GM18498 (cell line): ENCODE measurements at regions not wholly inside any gene's neighbourhood (a gene's known extent, or its start where the extent isn't known, plus 50 kb on each side); places are given as distances from the start of the nearest gene placed in this dataset.

Experiments
- ATAC-seq: cut with Tn5 transposase; IDR thresholded peaks from one replicate; pipeline ENCODE4 v1.9.1; 2021; ENCODE audit warnings: mild to moderate bottlenecking, moderate library complexity; ENCODE audit not compliant: unreplicated experiment

- ATAC-seq, result no peak
These were observed 484.3 kb upstream of the ROBO1 start for GRCh38 chr3:80252113-80252512.

DNA sequence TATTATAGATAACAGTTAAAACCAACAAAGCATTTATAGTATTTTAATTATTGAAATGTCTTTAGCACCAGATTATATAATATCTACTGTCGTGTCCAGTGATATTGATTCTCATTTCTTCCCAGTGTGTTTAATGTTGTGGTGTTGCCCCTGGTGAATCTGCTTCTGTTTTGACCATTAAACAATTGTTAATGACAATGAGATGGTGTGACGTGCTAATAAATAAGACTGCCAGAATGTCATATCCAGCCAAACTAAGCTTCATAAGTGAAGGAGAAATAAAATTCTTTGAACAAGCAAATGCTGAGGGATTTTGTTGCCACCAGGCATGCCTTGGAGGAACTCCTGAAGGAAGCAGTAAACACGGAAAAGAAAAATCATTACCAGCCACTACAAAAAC is 480.0 kb upstream of the ROBO1 start:
- ATAC-seq, result no peak

DNA sequence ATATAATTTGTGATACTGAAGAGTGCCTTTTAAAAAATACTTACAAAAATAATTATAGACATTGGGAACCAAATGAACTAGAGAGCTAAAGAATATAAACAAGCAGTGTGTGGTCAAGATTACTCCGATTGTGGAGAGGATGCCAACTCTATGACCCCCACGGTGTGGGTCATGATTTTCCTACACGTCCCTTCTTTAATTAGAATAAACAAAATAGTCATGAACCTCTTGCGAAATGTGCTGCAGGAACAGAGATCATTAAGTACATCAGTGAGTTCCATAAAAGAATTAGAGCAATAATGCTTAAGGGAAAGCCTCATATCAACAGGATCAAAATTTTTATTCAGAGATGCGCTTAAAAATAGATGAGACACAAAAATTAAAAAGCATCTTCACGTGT is 476.6 kb upstream of the ROBO1 start:
- no peak for ATAC-seq

DNA sequence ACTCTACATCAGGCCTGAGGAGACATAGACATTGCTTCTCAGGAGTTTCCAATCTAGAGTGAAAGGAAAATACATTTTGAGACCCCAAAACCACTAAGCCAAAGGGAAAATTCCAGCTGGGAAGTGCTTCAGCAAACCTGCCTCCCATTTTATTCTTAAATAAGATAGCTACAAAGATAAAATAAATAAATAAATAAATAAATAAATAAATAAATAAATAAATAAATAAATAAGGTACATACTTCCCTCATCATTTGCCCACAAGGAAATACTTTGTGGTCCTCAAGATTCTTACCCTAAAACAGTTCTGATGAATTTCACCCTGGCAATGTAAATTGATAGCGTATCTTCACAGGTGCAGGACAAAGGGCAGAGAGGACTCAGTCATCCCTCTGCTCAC is 474.0 kb upstream of the ROBO1 start:
- no peak for ATAC-seq

GRCh38 chr3:80239301-80239700 is 471.5 kb upstream of the ROBO1 start:
- ATAC-seq, result no peak

DNA sequence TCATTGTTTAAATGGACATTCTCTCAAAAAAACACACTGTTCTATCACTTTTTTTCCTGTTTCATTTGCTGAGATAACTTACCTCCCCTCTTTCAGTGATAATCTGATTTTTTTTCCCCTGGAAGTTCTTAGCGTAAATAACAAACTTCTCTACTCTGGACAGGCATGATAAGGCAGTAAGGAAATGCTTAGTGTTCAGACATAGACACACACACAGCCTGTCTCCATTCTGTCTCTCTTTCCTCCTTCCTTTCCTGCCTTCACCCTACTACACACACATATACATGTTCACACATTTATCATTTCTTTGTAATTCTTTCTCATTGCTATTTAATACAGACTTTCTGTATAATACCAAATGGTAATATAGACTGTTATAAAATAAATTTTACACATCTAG is 470.8 kb upstream of the ROBO1 start:
- no peak for ATAC-seq

- ATAC-seq, result no peak
These were observed 470.4 kb upstream of the ROBO1 start for GRCh38 chr3:80238152-80238551.

DNA sequence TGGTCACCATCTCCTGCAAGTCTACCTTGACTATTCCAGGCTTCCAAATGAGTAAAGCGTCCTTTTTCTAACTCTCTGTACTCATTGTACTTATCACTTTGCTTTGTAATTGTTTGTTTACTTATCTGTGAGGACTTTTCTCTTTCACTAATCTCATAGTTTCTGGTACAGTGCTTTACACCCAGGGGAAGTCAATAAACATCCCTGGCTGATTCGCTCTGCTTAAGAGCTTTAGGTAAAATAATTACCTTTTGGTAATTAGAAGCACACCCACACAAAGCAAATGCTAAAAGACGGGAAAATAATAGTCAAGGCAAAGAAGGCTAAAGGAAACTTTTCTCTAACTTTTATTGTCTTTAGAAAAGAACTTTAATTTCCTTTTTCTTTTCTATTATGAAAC is 466.9 kb upstream of the ROBO1 start:
- ATAC-seq, result no peak

DNA sequence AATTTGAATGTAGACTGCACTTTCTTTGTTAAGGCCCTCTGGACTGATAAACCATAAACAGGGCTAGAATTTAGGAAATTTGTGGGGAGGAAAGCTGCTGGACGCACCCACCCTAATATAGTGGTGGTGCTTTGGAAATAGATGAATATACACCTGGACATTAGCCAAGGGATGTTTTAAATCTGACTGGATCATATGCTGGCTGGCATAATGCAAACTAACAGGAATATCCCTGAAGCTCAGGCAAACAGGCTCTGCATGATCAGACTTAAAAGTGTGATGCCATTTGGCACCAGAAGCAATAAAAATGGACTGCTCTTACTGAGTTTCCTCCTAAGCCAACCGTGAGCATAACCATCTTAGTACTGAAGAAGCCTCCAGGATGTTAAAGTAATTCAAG is 465.8 kb upstream of the ROBO1 start:
- ATAC-seq, result no peak

GRCh38 chr3:80232760-80233159 is 465.0 kb upstream of the ROBO1 start:
- ATAC-seq, result no peak

DNA sequence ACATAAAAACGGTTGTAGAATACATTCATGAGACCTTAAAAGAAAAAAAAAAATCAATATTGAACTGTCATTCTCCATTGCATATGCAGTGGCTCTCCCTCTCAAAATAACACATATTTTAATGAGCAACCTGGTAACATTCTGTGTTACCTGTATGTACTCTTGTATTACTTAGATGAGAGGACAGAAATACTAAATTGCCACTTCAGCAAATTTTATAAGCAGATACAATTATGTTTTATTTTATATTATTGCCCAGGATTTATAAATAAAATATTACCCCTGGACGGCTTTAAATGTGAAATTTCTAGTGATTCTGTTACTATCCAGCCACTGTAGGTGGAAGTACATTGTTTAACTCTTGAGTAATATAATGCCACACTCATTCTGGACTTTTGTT is 463.2 kb upstream of the ROBO1 start:
- ATAC-seq, result no peak

DNA sequence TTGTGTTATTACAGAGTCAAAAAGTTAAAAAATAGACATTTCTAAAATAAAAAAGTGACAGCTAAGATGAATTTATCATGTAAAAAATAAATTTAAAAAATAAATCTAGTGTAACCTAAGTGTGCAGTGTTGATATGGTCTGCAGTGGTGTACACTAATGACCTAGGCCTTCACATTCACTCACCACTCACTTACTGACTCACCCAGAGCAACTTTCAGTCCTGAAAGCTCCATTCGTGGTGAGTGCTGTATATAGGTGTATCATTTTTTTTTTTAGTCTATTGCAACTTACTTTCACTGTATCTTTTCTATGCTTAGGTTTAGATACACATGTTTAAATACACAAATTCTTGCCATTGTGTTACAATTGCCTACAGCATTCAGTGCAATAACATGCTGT is 459.4 kb upstream of the ROBO1 start:
- no peak for ATAC-seq

DNA sequence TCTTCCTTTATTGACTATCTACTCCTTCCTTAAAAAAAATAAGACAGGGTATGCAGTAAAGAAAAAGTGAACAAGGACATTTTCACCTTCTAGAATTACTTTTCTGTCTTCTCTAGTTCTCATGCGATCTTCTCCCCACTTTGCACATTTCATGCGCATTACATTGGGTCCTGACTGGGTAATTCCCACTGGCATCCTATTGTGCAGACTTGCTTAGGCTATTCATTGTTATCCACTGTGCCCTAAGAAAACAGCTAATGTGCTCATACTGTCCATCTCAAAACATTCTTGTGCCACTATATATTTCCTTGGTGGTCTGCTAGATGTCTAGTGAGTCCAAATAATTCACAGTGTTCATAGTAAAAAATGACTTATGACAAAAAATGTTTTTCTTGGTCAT is 447.4 kb upstream of the ROBO1 start:
- ATAC-seq, result no peak

DNA sequence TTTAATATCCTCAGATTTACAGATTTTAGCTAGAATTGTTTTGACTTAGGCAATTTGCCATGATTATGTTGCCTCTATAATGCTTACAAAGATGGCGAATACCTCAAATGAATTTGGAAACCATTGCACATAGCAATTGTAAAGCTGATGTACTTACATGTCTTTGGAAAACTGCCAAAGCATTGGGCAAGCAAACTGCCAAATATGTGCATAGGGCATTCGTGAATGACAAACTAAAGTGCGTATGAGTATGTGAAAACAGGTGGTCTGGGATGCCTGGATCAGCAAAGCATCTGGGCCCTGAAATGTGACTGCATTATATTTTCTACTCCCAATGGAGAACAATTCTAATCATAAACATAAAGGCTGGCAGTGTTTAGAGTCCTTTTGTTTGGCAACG is 445.3 kb upstream of the ROBO1 start:
- no peak for ATAC-seq

- no peak for ATAC-seq
These were observed 425.1 kb upstream of the ROBO1 start for GRCh38 chr3:80192936-80193335.

- ATAC-seq, result no peak
These were observed 422.3 kb upstream of the ROBO1 start for GRCh38 chr3:80190051-80190450.

DNA sequence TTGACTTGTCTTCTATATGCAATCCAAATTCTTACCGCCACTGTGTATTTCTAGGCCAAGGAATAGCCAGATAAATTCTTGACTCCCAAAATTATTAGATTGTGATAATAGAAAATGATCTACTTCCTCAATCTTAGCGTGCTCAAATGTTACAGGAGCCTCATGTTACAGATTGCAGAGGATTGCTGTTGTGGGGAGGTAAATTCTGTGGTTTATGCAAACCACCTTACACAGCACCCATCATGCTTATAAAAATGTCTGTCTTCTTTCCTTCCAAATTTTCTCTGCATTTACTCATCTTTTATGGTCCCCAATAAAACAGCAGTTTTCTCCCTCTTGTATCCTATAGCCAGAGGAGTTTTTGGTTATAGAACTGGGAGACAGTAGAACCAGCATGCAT is 420.2 kb upstream of the ROBO1 start:
- no peak for ATAC-seq

DNA sequence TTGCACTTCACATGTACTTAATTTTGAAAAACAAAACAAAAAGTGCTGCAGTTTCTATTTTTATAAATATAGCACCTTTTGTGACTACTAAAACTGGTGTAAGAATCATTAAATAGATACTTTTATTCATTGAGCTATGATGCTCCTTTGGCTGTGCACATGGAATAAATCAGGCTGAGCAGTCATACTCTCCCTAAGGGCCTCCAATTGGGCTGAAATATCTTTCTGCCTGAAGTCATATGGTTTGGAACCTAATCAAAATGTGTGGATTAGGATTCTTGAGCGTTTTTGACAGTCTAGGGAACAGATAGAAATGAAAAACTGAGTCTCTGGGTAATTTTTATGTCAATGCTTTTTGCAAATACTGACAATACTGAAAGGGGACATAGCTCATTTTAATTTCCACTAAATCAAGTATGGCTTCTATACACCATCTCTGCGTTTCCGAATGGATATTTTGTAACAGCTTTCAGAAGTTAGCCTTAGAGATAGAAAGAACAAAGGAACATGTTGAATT is 392.2 kb upstream of the ROBO1 start:
- no peak for ATAC-seq

GRCh38 chr3:80158332-80158731 is 390.5 kb upstream of the ROBO1 start:
- no peak for ATAC-seq

- no peak for ATAC-seq
These were observed 389.7 kb upstream of the ROBO1 start for GRCh38 chr3:80157546-80157945.

- ATAC-seq, result no peak
These were observed 384.9 kb upstream of the ROBO1 start for GRCh38 chr3:80152692-80153091.

- no peak for ATAC-seq
These were observed 374.9 kb upstream of the ROBO1 start for GRCh38 chr3:80142714-80143113.

GRCh38 chr3:80141557-80141956 is 373.8 kb upstream of the ROBO1 start:
- ATAC-seq, result no peak

GRCh38 chr3:80116281-80116680 is 348.5 kb upstream of the ROBO1 start:
- ATAC-seq, result no peak
